ENCODE measurements at regions not wholly inside any gene's neighbourhood (a gene's known extent, or its start where the extent isn't known, plus 50 kb on each side); places are given as distances from the start of the nearest gene placed in this dataset.

DNA sequence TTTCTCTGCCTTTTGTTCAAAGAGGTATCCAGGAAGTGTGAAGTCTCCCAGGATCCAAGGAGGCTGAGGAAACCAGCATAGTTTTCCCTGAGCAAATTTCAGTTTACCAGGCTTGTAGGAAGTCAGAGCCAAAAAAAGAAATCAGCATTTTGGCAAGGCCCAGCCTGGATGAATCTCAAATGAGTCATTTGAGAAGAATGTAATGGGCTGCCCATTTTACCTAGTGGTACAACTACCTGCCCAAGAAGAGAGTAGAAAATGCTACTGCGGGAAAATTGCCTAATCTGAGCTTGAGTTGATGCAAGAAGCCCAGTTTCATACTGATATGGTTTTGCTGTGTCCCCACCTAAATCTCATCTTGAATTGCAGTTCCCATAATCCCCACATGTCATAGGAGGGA lies 284.1 kb upstream of the ZNF507 start:
- H3K27ac Mint-ChIP-seq (ENCODE audit: low read depth, unreplicated experiment): no peak overlapping the region
- ChIA-PET CTCF (interaction anchor here (0.6 kb wide), 1 partner anchor 1598 kb away, joined by 4 read pairs; no protein-coding TSS in a partner anchor), POLR2A (no interaction called here)
- peak; percentile 61 for DNase-seq (ENCODE audit: unreplicated experiment)
- no peaks in the 10 kb centered on the region for H3K36me3 Mint-ChIP-seq (ENCODE audit: insufficient read depth, unreplicated experiment)
- H3K27me3 Mint-ChIP-seq (ENCODE audit: insufficient read depth, unreplicated experiment): no peaks in the 10 kb centered on the region
- H3K4me3 Mint-ChIP-seq (ENCODE audit: unreplicated experiment): no peak overlapping the region
- no peaks in the 10 kb centered on the region for H3K4me1 Mint-ChIP-seq (ENCODE audit: insufficient read depth, unreplicated experiment)
- peaks cover 11% of the 10 kb centered on the region for H3K9me3 Mint-ChIP-seq (ENCODE audit: unreplicated experiment)
- no TSS peak for BruUV-seq (replicated peaks)
- intact Hi-C loops (cut with micrococcal nuclease): no loop called here
- TF ChIP-seq, protein P1, sequence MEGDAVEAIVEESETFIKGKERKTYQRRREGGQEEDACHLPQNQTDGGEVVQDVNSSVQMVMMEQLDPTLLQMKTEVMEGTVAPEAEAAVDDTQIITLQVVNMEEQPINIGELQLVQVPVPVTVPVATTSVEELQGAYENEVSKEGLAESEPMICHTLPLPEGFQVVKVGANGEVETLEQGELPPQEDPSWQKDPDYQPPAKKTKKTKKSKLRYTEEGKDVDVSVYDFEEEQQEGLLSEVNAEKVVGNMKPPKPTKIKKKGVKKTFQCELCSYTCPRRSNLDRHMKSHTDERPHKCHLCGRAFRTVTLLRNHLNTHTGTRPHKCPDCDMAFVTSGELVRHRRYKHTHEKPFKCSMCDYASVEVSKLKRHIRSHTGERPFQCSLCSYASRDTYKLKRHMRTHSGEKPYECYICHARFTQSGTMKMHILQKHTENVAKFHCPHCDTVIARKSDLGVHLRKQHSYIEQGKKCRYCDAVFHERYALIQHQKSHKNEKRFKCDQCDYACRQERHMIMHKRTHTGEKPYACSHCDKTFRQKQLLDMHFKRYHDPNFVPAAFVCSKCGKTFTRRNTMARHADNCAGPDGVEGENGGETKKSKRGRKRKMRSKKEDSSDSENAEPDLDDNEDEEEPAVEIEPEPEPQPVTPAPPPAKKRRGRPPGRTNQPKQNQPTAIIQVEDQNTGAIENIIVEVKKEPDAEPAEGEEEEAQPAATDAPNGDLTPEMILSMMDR (IDR thresholded peaks at IDR 0.05; ENCODE audit: unreplicated experiment): no peak

DNA sequence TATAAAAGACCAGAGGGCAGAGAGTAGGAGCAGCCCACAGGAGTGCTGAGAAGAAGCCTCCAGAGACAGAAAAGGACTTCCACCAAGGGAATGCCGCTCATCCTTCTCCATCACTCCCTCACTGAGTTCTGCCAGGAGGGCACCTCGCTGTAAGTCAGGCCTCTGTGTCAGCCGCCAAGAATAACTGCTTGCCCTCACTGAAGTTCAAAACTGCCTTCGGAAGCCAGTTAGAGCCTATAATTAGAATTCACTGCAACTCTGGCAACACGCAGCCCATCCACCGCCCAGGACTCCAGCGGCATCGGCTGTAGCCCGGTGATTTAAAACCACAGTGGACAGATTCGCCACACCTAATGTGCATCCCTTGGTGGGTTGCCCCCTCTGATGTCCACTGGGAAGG lies 281.8 kb upstream of the ZNF507 start:
- Mint-ChIP-seq H3K4me3 (ENCODE audit: unreplicated experiment) (no peak overlapping the region), H3K27me3 (ENCODE audit: insufficient read depth, unreplicated experiment) (no peaks in the 10 kb centered on the region), H3K36me3 (ENCODE audit: insufficient read depth, unreplicated experiment) (no peaks in the 10 kb centered on the region), H3K27ac (ENCODE audit: low read depth, unreplicated experiment) (no peak overlapping the region), H3K9me3 (ENCODE audit: unreplicated experiment) (peaks cover under 1% of the 10 kb centered on the region), H3K4me1 (ENCODE audit: insufficient read depth, unreplicated experiment) (no peaks in the 10 kb centered on the region)
- no TSS peak for BruUV-seq (replicated peaks)
- POLR2A ChIA-PET: no interaction called here
- TF ChIP-seq, protein P1 (IDR thresholded peaks at IDR 0.05; ENCODE audit: unreplicated experiment): no peak
- intact Hi-C loops (cut with micrococcal nuclease): no loop called here
- no peak for DNase-seq (ENCODE audit: unreplicated experiment)
- CTCF ChIA-PET: no interaction called here

DNA sequence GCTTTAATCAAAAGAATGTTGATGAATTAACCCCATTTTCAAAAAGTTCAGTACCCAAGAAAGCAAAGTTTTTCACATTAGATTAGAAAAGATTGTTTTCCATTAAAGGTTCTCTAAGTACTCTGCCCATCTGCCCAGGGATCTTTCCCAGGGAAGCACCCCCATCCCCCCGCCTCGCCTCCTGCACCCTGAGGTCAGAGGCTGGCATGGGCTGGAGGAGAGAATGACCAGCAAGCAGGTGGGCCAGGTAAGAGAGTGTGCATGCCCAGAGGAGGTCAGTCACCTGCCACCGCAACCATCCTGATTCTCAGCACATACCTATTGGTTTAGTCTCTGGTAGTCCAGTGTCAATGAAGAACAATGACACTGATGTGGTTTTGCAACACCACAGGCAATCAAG lies 279.4 kb upstream of the ZNF507 start:
- H3K4me1 Mint-ChIP-seq (ENCODE audit: insufficient read depth, unreplicated experiment): no peaks in the 10 kb centered on the region
- BruUV-seq (replicated peaks): no TSS peak
- no peaks in the 10 kb centered on the region for H3K9me3 Mint-ChIP-seq (ENCODE audit: unreplicated experiment)
- H3K36me3 Mint-ChIP-seq (ENCODE audit: insufficient read depth, unreplicated experiment): no peaks in the 10 kb centered on the region
- CTCF ChIA-PET: interaction anchor here (0.6 to 0.9 kb wide), 3 partner anchors 11 to 534 kb away, joined by 3 to 4 read pairs (median 3); no protein-coding TSS in a partner anchor
- intact Hi-C loops (cut with micrococcal nuclease): no loop called here
- H3K27me3 Mint-ChIP-seq (ENCODE audit: insufficient read depth, unreplicated experiment): no peaks in the 10 kb centered on the region
- POLR2A ChIA-PET: no interaction called here
- DNase-seq (ENCODE audit: unreplicated experiment): no peak
- no peak overlapping the region for H3K27ac Mint-ChIP-seq (ENCODE audit: low read depth, unreplicated experiment)
- TF ChIP-seq, protein P1 (IDR thresholded peaks at IDR 0.05; ENCODE audit: unreplicated experiment): no peak
- no peak overlapping the region for H3K4me3 Mint-ChIP-seq (ENCODE audit: unreplicated experiment)

DNA sequence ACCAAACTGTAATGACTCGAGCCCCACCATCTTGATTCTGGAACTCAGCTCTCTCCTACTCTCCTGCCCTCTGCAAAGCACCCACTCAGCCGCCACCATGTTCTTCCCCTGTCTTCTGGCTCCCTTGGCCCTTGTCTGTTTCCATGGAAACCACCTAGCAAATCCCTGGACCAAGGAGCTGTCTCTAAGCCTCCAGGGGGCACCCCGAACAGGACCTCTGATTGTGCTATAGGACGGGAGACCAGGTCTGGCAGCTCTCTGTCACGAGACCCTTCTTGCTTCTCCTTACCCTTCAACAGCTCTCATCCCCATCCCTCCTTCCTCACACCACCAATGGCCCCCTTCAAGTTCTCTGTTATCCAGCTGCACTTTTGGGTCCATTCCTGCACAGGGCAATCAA lies 277.7 kb upstream of the ZNF507 start:
- H3K4me1 Mint-ChIP-seq (ENCODE audit: insufficient read depth, unreplicated experiment): no peaks in the 10 kb centered on the region
- POLR2A ChIA-PET: no interaction called here
- intact Hi-C loops (cut with micrococcal nuclease): no loop called here
- no peak overlapping the region for H3K4me3 Mint-ChIP-seq (ENCODE audit: unreplicated experiment)
- TF ChIP-seq, protein P1 (IDR thresholded peaks at IDR 0.05; ENCODE audit: unreplicated experiment): no peak
- DNase-seq (ENCODE audit: unreplicated experiment): no peak
- no peaks in the 10 kb centered on the region for H3K9me3 Mint-ChIP-seq (ENCODE audit: unreplicated experiment)
- no TSS peak for BruUV-seq (replicated peaks)
- H3K27ac Mint-ChIP-seq (ENCODE audit: low read depth, unreplicated experiment): no peak overlapping the region
- H3K36me3 Mint-ChIP-seq (ENCODE audit: insufficient read depth, unreplicated experiment): no peaks in the 10 kb centered on the region
- no peaks in the 10 kb centered on the region for H3K27me3 Mint-ChIP-seq (ENCODE audit: insufficient read depth, unreplicated experiment)
- CTCF ChIA-PET: interaction anchor here (1.5 kb wide), 1 partner anchor 1399 kb away, joined by 3 read pairs; no protein-coding TSS in a partner anchor
